ENCODE measurements at regions not wholly inside any gene's neighbourhood (a gene's known extent, or its start where the extent isn't known, plus 50 kb on each side); places are given as distances from the start of the nearest gene placed in this dataset.
"Not testable (repeated sequence)": the region's sequence is repeated elsewhere in the genome, so short reads cannot be mapped to it uniquely, and the experiment has no call there.

DNA sequence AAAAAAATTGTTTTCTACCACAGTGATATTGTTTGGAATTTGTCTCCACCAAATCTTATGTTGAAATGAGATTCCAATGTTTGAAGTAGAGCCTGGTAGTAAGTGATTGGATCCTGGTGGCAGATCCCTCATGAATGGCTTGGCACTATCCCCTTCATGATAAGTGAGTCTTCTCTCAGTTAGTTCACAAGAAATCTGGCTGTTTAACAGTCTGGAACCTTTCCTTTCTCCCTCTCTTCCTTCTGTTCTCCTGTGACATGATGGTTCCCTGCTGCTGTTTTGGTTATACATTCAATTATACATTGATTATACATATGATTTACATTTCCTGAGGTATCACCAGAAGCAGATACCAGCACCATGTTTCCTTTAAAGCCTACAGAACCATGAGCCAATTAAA, 442.2 kb downstream of the SLC6A15 start:
- H3K27me3 ChIP-seq = no peaks in the 10 kb centered on the region
- no peak overlapping the region for H3K4me3 ChIP-seq
- intact Hi-C loops (cut with DNase I) = no loop called here
- H3K36me3 ChIP-seq (replicated peaks in 1 of 2; ENCODE audit: insufficient read depth in 1 of 2, low read depth in 2 of 2) = no peaks in the 10 kb centered on the region
- no peak for TF ChIP-seq POLR2A (IDR thresholded peaks at IDR 0.05)
- TF ChIP-seq, protein P1, sequence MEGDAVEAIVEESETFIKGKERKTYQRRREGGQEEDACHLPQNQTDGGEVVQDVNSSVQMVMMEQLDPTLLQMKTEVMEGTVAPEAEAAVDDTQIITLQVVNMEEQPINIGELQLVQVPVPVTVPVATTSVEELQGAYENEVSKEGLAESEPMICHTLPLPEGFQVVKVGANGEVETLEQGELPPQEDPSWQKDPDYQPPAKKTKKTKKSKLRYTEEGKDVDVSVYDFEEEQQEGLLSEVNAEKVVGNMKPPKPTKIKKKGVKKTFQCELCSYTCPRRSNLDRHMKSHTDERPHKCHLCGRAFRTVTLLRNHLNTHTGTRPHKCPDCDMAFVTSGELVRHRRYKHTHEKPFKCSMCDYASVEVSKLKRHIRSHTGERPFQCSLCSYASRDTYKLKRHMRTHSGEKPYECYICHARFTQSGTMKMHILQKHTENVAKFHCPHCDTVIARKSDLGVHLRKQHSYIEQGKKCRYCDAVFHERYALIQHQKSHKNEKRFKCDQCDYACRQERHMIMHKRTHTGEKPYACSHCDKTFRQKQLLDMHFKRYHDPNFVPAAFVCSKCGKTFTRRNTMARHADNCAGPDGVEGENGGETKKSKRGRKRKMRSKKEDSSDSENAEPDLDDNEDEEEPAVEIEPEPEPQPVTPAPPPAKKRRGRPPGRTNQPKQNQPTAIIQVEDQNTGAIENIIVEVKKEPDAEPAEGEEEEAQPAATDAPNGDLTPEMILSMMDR (IDR thresholded peaks at IDR 0.05) = no peak
- H3K27ac ChIP-seq = no peak overlapping the region
- DNase-seq (no peak), ATAC-seq (no peak)
- no peaks in the 10 kb centered on the region for H3K9me3 ChIP-seq
- no peaks in the 10 kb centered on the region for H3K4me1 ChIP-seq

DNA sequence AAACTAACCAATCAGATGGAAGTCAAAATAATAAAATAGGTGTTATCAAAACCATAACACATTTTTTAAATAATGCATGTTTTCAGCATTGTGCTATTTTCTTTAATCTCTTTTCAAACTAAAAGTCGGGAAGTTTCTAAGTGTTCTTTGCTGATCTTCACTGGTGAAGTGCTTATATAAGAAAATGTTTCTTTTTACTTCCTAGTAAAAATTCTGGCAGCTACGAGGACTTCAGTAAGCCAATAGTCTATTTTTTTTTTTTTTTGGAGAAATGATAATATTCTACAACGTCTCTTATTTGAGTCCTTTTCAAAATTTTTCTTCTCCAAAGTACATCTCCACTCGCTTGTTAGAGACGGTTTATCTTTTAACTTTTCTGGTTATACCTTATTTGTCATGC, 448.0 kb downstream of the SLC6A15 start:
- Histone ChIP-seq H3K27ac (no peak overlapping the region), H3K4me1 (no peaks in the 10 kb centered on the region), H3K4me3 (no peak overlapping the region), H3K9me3 (no peaks in the 10 kb centered on the region), H3K36me3 (replicated peaks in 1 of 2; ENCODE audit: insufficient read depth in 1 of 2, low read depth in 2 of 2) (no peaks in the 10 kb centered on the region), H3K27me3 (no peaks in the 10 kb centered on the region)
- 69 to 72% methylated on average over 5 of the region's 5 CpGs for WGBS, 2 donors
- ATAC-seq (no peak), DNase-seq (no peak)
- TF ChIP-seq, protein P1 (IDR thresholded peaks at IDR 0.05) = no peak
- TF ChIP-seq POLR2A (IDR thresholded peaks at IDR 0.05) = no peak
- intact Hi-C loops (cut with DNase I) = no loop called here

DNA sequence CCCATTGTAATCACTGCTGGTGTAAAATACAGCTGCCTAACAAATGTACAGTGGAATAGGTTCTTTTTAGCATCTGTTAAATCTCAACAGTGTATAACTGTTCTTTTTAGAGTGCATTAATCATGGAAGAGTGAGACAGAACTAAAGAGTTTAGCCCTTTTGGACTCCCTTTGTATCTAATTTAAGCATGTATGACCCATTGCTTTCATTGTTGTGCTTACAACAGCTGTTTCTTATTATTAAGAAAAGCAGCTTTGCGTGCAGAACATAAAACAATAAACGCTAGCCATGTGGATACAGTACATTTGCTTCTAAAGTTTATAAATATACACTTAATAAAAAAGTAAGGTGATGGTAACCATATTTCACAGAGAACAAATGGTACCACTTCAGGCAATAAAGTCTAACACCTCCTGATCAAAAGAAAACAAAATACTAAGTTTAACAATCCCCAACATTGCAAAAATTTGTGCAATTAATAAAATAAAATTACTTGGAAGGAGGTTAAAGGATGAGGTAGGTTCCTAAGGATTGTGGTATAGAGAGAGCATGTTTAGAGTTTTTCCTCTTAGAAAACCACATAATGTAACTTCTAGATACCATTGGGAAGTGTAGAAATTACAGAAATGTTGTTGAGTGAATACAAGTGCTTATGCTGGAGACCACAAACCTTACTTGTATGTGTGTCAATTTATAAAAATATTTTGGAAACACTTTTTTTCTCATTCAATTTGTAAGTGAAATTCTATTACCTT, 448.7 kb downstream of the SLC6A15 start:
- intact Hi-C loops (cut with DNase I) = no loop called here
- Histone ChIP-seq H3K36me3 (replicated peaks in 1 of 2; ENCODE audit: insufficient read depth in 1 of 2, low read depth in 2 of 2) (no peaks in the 10 kb centered on the region), H3K27ac (no peak overlapping the region), H3K27me3 (no peaks in the 10 kb centered on the region), H3K4me3 (no peak overlapping the region), H3K4me1 (no peaks in the 10 kb centered on the region), H3K9me3 (no peaks in the 10 kb centered on the region)
- no peak for ATAC-seq
- WGBS, 2 donors = 50 to 76% methylated on average over 2 of the region's 2 CpGs
- TF ChIP-seq, protein P1 (IDR thresholded peaks at IDR 0.05) = no peak
- TF ChIP-seq POLR2A (IDR thresholded peaks at IDR 0.05) = no peak
- DNase-seq = no peak

DNA sequence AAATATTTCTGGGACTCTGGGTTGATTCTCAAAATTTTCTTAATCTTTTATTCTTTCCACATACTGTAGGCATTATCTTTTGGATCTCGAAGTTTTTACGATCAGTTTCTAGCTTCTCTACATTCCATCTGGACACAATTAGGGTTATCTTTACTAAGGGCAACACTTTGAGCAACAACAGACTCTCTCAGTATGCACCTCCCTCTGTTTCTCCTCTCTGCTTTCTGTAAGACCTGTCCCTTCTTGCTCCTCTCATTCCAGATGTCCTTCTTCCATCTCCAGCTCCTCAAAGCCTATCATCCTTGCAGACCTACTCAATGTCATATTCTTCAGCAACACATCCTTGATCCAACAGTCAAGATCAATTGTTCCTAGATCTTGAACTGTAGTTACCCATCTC, 457.0 kb downstream of the SLC6A15 start:
- H3K4me3 ChIP-seq = no peak overlapping the region
- no peaks in the 10 kb centered on the region for H3K9me3 ChIP-seq
- WGBS, 2 donors = 62 to 70% methylated on average over 2 of the region's 2 CpGs
- no peaks in the 10 kb centered on the region for H3K27me3 ChIP-seq
- intact Hi-C loops (cut with DNase I) = no loop called here
- H3K27ac ChIP-seq = no peak overlapping the region
- H3K4me1 ChIP-seq = no peaks in the 10 kb centered on the region
- DNase-seq (no peak), ATAC-seq (no peak)
- no peaks in the 10 kb centered on the region for H3K36me3 ChIP-seq (replicated peaks in 1 of 2; ENCODE audit: insufficient read depth in 1 of 2, low read depth in 2 of 2)
- no peak for TF ChIP-seq POLR2A (IDR thresholded peaks at IDR 0.05)
- TF ChIP-seq, protein P1 (IDR thresholded peaks at IDR 0.05) = no peak

DNA sequence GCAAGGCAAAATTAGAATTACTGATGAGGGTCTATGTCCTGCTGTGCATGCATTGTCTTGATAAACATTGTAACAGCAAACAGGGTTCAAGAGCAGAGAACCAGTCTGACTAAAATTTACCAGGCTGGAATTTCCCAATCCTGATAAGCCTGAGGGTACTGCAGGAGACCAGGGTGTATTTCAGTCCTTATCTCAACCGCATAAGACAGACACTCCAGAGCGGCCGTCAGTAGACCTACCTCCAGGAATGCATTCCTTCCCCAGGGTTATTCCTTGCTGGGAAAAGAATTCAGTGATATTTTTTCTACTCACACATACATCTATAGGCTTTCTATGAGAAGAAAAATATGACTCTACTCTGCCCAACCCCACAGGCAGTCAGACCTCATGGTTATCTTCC, 466.1 kb downstream of the SLC6A15 start:
- ATAC-seq; intact Hi-C loops (cut with DNase I); H3K36me3 ChIP-seq (replicated peaks in 1 of 2; ENCODE audit: insufficient read depth in 1 of 2, low read depth in 2 of 2); H3K4me3 ChIP-seq; H3K9me3 ChIP-seq; H3K27me3 ChIP-seq; H3K4me1 ChIP-seq; DNase-seq; H3K27ac ChIP-seq: not testable (repeated sequence)
- 69 to 93% methylated on average over 3 of the region's 3 CpGs for WGBS, 2 donors
